ENCODE measurements at regions not wholly inside any gene's neighbourhood (a gene's known extent, or its start where the extent isn't known, plus 50 kb on each side); places are given as distances from the start of the nearest gene placed in this dataset.

DNA sequence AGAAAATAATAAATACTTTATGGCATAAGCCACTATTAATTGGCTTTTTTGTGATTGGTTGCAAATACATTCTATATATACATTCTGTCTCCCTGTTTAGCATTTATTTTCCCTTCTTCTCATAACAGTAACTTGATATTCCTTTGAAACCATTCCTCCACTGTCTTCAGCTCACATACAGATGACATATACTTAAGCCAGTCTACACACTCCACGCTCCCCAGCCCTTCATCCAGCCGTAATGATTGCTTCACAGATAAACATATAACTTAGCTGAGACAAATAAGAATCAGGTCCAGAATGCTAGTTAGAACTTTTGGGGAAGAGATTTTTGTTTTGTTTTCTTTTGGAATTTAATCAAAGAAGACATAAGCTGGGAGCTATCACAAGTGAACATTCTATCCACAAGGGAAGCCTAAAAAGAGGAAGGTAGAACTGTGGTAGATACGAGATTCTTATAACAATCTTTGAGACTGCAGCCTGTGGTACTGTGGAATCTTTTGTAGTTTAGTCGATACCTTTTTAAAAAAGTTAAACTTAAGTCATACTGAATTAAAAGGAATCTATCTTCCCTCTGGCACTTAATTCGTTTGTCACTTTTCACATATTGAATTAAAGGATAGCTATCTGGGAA lies 365.1 kb upstream of the PRR16 start:
- TF ChIP-seq, protein P1, sequence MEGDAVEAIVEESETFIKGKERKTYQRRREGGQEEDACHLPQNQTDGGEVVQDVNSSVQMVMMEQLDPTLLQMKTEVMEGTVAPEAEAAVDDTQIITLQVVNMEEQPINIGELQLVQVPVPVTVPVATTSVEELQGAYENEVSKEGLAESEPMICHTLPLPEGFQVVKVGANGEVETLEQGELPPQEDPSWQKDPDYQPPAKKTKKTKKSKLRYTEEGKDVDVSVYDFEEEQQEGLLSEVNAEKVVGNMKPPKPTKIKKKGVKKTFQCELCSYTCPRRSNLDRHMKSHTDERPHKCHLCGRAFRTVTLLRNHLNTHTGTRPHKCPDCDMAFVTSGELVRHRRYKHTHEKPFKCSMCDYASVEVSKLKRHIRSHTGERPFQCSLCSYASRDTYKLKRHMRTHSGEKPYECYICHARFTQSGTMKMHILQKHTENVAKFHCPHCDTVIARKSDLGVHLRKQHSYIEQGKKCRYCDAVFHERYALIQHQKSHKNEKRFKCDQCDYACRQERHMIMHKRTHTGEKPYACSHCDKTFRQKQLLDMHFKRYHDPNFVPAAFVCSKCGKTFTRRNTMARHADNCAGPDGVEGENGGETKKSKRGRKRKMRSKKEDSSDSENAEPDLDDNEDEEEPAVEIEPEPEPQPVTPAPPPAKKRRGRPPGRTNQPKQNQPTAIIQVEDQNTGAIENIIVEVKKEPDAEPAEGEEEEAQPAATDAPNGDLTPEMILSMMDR (IDR thresholded peaks at IDR 0.05; ENCODE audit: extremely low read depth, insufficient read depth, missing control alignments): no peak
- no peak for DNase-seq (ENCODE audit: low spot score)
- in situ Hi-C loops (cut with MboI; ENCODE audit: low pct_unique_long_range_greater_than_20kb, low sequenced_read_pairs, unreplicated experiment): no loop called here

DNA sequence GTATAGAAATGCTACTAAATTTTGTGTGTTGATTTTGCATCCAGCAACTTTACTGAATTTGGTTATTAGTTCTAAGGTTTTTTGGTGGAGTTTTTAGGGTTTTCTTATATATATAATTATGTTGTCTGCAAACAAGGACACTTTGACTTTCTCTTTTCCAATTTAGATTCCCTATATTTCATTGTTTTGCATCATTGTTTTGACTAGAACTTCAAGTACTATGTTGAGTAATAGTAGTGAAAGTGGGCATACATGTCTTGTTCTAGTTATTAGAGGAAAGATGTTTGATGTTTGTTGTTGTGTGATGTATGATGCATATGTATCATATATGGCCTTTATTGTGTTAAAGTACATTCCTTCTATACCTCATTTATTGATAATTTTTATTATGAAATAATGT lies 362.3 kb upstream of the PRR16 start:
- in situ Hi-C loops (cut with MboI; ENCODE audit: low pct_unique_long_range_greater_than_20kb, low sequenced_read_pairs, unreplicated experiment): no loop called here
- no peak for DNase-seq (ENCODE audit: low spot score)
- TF ChIP-seq, protein P1 (IDR thresholded peaks at IDR 0.05; ENCODE audit: extremely low read depth, insufficient read depth, missing control alignments): no peak

DNA sequence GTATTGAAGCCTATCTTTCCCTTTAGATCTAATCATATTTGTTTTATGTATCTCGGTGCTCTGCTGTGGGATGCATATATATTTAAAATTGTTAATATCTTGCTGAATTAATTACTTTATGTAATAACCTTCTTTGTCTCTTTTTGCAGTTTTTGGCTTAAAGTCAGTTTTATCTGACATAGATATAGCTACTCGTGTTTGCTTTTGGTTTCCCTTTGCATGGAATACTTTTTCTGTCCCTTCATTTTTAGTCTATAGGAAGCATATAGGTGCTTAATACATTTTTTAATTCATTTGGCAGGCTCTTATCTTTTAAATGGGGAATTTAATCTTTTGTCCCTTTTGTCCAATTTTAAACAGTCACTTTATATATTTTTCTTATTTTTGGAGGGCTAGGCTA lies 360.6 kb upstream of the PRR16 start:
- in situ Hi-C loops (cut with MboI; ENCODE audit: low pct_unique_long_range_greater_than_20kb, low sequenced_read_pairs, unreplicated experiment): no loop called here
- DNase-seq (ENCODE audit: low spot score): no peak
- TF ChIP-seq, protein P1 (IDR thresholded peaks at IDR 0.05; ENCODE audit: extremely low read depth, insufficient read depth, missing control alignments): no peak

DNA sequence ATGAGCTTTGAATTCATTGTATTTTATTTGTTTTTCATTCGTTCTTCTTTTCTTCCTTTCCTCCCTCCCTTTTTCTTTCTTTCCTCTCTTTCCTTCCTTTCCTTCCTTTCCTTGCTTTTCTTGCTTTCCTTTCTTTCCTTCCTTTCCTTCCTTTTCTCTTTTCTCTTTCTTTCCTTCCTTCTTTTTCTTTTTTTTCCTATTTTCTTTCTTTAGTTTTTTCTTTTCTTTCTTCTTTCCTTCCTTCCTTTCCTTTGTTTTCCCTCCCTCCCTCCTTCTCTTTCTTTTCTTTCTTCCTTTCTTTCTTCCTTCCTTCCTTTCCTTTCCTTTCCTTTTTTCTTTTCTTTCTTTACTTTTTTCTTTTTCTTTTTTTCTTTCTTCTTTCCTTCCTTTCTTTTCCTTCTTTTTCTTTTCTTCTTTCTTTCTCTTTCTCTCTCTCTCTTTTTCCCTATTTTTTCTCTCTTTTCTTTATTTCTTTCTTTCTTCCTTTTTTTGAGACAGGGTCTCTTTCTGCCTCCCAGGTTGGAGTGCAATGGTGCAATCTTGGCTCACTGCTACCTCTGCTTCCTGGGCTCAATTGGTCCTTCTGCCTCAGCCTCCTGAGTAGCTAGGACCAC lies 357.1 kb upstream of the PRR16 start:
- in situ Hi-C loops (cut with MboI; ENCODE audit: low pct_unique_long_range_greater_than_20kb, low sequenced_read_pairs, unreplicated experiment): no loop called here
- TF ChIP-seq, protein P1 (IDR thresholded peaks at IDR 0.05; ENCODE audit: extremely low read depth, insufficient read depth, missing control alignments): no peak
- DNase-seq (ENCODE audit: low spot score): no peak

DNA sequence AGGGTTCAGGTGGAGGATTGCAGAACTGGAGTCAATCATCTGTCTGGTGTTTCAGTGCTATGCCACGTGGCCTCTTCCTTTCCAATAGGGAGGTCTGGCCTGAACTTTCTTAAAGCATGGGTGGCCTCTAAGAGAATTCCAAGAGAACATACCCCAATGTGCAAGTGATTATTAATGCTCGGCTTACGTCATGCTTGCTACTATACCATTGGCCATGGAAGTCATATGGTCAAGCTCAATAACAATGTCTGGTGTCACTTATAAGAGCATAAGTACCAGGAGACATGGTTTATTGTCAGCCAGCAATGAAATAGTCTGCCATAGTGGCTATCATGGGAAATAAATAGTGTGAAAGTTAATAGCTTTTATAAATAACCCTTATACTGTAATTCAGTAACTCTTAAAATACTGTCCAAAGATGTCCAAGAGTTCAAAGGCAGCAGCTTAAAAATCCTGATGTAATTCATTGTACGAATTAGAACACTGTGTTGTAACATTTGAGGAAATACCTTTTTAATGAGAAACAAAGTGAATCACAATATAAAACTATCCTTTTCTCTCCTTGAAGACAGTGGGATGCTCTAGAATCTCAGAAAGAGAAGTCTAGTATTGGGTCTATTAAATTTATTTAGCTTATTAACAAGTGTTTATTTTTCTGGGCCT lies 355.4 kb upstream of the PRR16 start:
- in situ Hi-C loops (cut with MboI; ENCODE audit: low pct_unique_long_range_greater_than_20kb, low sequenced_read_pairs, unreplicated experiment): no loop called here

DNA sequence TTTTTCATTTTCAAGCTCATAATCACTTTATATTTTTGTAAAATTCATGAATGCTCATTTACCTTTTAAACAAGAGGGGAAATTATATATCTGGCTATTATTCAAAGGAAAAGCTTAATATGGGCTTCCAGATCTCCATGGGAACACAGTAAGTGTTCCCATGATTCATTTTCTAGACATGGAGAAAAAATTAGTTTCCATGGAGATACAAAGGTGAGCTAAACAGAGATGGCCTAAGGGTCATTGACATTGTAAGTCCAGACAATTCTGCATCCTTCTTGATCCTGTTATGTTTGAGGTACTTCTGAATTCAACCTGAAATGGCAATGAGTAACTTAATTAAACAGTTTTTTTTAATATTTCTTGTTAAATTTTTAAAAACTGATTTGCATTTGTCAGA lies 341.4 kb upstream of the PRR16 start:
- DNase-seq (ENCODE audit: low spot score): no peak
- in situ Hi-C loops (cut with MboI; ENCODE audit: low pct_unique_long_range_greater_than_20kb, low sequenced_read_pairs, unreplicated experiment): no loop called here
- TF ChIP-seq, protein P1 (IDR thresholded peaks at IDR 0.05; ENCODE audit: extremely low read depth, insufficient read depth, missing control alignments): no peak

More for the DNA sequence above, 355.4 kb upstream of the PRR16 start:
- TF ChIP-seq, protein P1 (IDR thresholded peaks at IDR 0.05; ENCODE audit: extremely low read depth, insufficient read depth, missing control alignments): no peak
- no peak for DNase-seq (ENCODE audit: low spot score)
